Bronchial epithelial cell (primary cell): ENCODE measurements at regions not wholly inside any gene's neighbourhood (a gene's known extent, or its start where the extent isn't known, plus 50 kb on each side); places are given as distances from the start of the nearest gene placed in this dataset.

Experiments
- DNase-seq: peaks from one replicate; pipeline ENCODE4 v3.0.0-alpha.2; 2010; ENCODE audit warnings: low read depth
- FAIRE-seq: peaks from 2 replicates; lab custom pipeline; 2011; peaks lifted over from hg19 to GRCh38; lab: Jason Lieb, UNC
- H3K27me3 ChIP-seq: 2 replicates; pipeline ENCODE4 v1.5.1; 2011; ENCODE audit warnings: low read length; ENCODE audit not compliant: control insufficient read depth, insufficient read depth
- H3K36me3 ChIP-seq: 2 replicates; pipeline ENCODE4 v1.5.1; 2011; ENCODE audit warnings: low read length; ENCODE audit not compliant: control insufficient read depth, insufficient read depth
- H3K4me3 ChIP-seq: 2 replicates; pipeline ENCODE4 v1.5.1; 2011; ENCODE audit warnings: mild to moderate bottlenecking, low read depth, low read length, control low read depth
- TF ChIP-seq, protein P1 (sequence below): IDR thresholded peaks from 2 replicates; pipeline ENCODE4 v1.5.1; 2011; ENCODE audit warnings: mild to moderate bottlenecking, moderate library complexity, low read length, control low read depth, inconsistent platforms; ENCODE audit not compliant: insufficient read depth, severe bottlenecking

DNA sequence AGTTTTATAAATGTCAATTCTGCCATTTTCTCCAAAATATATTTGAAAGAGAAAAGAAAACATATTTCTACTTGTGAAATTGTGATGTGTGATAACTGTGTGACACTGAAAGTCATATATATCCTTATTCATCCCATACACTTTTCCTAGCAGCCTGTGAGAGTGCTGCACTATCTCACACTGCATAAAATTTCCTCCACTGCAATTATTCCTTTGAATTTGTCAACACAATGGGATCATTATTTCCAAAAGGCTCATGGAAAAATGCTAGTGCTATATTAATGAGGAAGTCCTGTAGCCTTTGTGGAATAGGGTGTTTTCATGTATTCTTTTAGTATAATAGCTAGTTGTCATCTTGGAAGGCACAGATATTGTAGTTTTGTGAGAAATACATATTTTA lies 504.1 kb downstream of the RPL10L start:
- H3K36me3 ChIP-seq, result no peaks in the 10 kb centered on the region
- H3K4me3 ChIP-seq, result no peak overlapping the region
- H3K27me3 ChIP-seq, result no peaks in the 10 kb centered on the region
- TF ChIP-seq, protein P1, sequence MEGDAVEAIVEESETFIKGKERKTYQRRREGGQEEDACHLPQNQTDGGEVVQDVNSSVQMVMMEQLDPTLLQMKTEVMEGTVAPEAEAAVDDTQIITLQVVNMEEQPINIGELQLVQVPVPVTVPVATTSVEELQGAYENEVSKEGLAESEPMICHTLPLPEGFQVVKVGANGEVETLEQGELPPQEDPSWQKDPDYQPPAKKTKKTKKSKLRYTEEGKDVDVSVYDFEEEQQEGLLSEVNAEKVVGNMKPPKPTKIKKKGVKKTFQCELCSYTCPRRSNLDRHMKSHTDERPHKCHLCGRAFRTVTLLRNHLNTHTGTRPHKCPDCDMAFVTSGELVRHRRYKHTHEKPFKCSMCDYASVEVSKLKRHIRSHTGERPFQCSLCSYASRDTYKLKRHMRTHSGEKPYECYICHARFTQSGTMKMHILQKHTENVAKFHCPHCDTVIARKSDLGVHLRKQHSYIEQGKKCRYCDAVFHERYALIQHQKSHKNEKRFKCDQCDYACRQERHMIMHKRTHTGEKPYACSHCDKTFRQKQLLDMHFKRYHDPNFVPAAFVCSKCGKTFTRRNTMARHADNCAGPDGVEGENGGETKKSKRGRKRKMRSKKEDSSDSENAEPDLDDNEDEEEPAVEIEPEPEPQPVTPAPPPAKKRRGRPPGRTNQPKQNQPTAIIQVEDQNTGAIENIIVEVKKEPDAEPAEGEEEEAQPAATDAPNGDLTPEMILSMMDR, result no peak
- FAIRE-seq (no peak), DNase-seq (no peak)

DNA sequence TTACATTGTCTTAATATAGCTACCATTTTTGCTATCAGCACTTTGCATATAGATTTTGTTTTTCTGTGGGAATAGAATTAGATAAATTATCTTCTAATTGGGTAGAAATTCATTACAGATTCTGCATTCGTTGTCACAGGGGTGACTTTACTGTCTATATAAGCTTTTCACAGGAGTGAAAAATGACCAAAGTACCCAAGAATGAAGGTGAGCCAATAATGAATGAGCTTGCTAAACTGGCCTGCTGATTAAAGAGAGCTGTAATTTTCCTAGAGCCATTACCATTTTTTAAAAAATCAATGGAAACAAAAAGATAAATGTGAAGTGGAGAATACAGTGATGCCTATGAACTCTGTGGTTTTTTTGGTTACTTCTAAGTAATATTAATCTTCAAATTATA lies 504.6 kb downstream of the RPL10L start:
- H3K4me3 ChIP-seq, result no peak overlapping the region
- H3K27me3 ChIP-seq, result no peaks in the 10 kb centered on the region
- FAIRE-seq (no peak), DNase-seq (no peak)
- no peaks in the 10 kb centered on the region for H3K36me3 ChIP-seq
- TF ChIP-seq, protein P1, result no peak

DNA sequence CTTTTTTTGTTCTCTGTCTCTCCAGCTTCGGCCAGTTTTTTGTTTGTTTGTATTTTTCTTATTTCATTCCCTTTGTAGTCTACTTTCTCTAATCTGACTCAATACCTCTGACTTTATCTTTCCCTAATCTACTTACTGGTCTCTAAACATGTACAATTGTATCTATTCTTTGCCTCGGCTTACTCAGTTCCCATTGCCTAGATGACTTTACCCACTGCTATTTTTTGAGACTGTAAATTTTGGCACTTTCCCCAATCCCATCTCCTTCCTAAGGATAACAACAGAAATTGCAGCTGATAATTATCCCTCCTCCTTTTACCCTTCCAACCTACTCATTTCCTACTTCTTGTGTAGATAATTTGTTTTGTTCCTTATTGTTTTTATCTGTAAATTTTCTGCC lies 511.1 kb downstream of the RPL10L start:
- Histone ChIP-seq H3K4me3 (no peak overlapping the region), H3K27me3 (no peaks in the 10 kb centered on the region), H3K36me3 (no peaks in the 10 kb centered on the region)
- no peak for FAIRE-seq
- DNase-seq, result no peak
- TF ChIP-seq, protein P1, result no peak

DNA sequence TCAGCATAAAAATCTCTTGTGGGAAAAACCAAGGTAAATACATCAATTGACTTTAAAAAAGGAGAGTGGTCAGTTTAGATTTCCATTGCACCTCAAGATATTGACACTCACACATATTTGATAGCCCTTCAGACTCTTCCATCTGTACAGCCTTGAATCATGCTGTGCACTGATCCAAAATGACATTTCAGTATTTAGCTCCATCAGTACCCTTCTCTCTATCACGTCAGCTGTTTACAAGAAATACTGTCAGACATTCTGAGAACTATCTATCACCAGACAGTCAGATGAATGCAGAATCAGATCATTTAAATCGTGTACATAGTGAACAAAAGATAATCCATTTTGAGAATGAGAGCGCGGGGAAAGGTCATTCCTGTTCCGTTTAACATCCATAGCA lies 511.9 kb downstream of the RPL10L start:
- TF ChIP-seq, protein P1, result no peak
- no peak overlapping the region for H3K4me3 ChIP-seq
- no peaks in the 10 kb centered on the region for H3K36me3 ChIP-seq
- H3K27me3 ChIP-seq, result no peaks in the 10 kb centered on the region
- FAIRE-seq, result no peak
- no peak for DNase-seq

DNA sequence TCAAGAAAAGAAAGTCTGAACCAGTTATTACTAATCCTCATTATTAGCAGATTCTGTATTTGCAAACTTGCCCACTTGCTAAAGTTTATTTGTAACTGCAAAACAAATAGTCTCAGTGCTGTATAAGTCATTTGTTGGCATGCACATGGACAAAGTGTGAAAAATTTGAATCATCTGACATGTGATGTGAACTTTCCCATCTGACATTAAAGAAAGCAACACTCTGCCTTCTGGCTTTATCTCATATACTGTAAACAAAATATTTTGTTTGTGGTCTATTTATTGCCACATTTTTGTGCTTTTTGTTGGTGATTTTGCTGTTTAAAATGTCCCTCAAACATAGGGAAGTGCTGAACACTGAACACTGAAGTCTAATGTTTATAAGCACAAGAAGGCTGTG lies 513.8 kb downstream of the RPL10L start:
- Histone ChIP-seq H3K4me3 (no peak overlapping the region), H3K36me3 (no peaks in the 10 kb centered on the region), H3K27me3 (no peaks in the 10 kb centered on the region)
- DNase-seq (no peak), FAIRE-seq (no peak)
- TF ChIP-seq, protein P1, result no peak

DNA sequence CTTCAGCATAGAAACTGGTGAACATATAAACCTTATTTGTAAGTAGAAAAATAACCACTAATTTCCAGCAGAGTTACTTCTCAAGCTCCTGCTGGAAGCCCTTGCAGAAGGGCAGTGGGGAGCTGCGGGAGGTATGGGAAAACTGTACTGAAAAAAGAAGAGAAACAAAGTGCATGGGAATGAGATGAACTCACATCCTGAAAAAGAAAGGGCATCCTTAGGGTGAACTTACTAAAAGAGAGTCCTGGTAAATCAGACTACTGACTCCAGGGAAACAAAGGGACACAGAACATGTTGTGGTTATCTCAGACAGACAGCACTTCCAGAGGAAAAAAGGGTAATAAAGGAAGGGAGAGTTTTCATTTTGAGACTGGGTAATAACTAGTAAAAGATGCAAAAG lies 515.1 kb downstream of the RPL10L start:
- H3K4me3 ChIP-seq, result no peak overlapping the region
- FAIRE-seq (no peak), DNase-seq (no peak)
- H3K36me3 ChIP-seq, result no peaks in the 10 kb centered on the region
- H3K27me3 ChIP-seq, result no peaks in the 10 kb centered on the region
- TF ChIP-seq, protein P1, result no peak
